Body of pancreas (tissue), 4 donors: ENCODE measurements at regions not wholly inside any gene's neighbourhood (a gene's known extent, or its start where the extent isn't known, plus 50 kb on each side); places are given as distances from the start of the nearest gene placed in this dataset.

Source experiments
- ATAC-seq: fragments of 150-250 bp; one replicate; pipeline ENCODE4 v1.9.1; 2016
- DNase-seq, 4 donors: peaks; one replicate each; pipeline ENCODE4 v3.0.0-alpha.2; 2019
- H3K27ac ChIP-seq, 4 donors: fragments of 200-600 bp; sonication (generic); 1 replicate in 3 of 4; 2 replicates in 1 of 4; pipeline versions ENCODE4 v1.5.1 to v1.6.1; 2016 to 2019; ENCODE audit warnings: mild to moderate bottlenecking in 1 of 4, mixed read lengths in 1 of 4, moderate library complexity in 1 of 4
- H3K27me3 ChIP-seq, 2 donors: fragments of 200-600 bp; sonication (generic); one replicate each; pipeline ENCODE4 v1.6.0; 2016; ENCODE audit warnings: mild to moderate bottlenecking in 1 of 2
- H3K36me3 ChIP-seq, 2 donors: fragments of 200-600 bp; sonication (generic); replicated peaks in 1 of 2; 2 replicates each; pipeline ENCODE4 v1.5.1; 2016; ENCODE audit warnings: low read depth in 2 of 2; ENCODE audit not compliant: insufficient read depth in 1 of 2
- H3K4me1 ChIP-seq: fragments of 200-600 bp; sonication (generic); one replicate; pipeline ENCODE4 v1.6.0; 2016
- H3K4me3 ChIP-seq, 2 donors: fragments of 200-600 bp; sonication (generic); 1 replicate in 1 of 2; 2 replicates in 1 of 2; pipeline ENCODE4 v1.5.1; 2016 to 2019
- H3K9me3 ChIP-seq, 3 donors: fragments of 200-600 bp; sonication (generic); 1 replicate in 2 of 3; 2 replicates in 1 of 3; pipeline ENCODE4 v1.5.1; 2016
- CTCF ChIP-seq, 7 experiments: fragments of 450-650 bp in 4 of 7; fragments of 200-600 bp in 3 of 7; sonication (generic) in 3 of 7; IDR thresholded peaks; one replicate each; pipeline ENCODE4 v1.5.1; 2016 to 2019; ENCODE audit warnings: antibody characterized with exemption in 7 of 7
- POLR2A ChIP-seq, 3 donors: fragments of 450-650 bp; IDR thresholded peaks; one replicate each; pipeline ENCODE4 v1.6.1; 2016; ENCODE audit warnings: antibody characterized with exemption in 3 of 3, mild to moderate bottlenecking in 2 of 3
- WGBS, 2 donors: methylation state at CpG; one replicate each; pipeline ENCODE4 v1.1.5; 2017; 5-methylcytosine and 5-hydroxymethylcytosine counted together
- intact Hi-C: fragments of 100-400 bp; cut with DNase I; formaldehyde crosslinking; loops from one replicate; pipeline ENCODE4 v1.15.1; 2023

- Histone ChIP-seq H3K4me1 (peaks cover 4% of the 10 kb centered on the region), H3K27me3 (no peaks in the 10 kb centered on the region), H3K4me3 (no peak overlapping the region), H3K36me3 (no peaks in the 10 kb centered on the region), H3K27ac (no peak overlapping the region), H3K9me3 (no peaks in the 10 kb centered on the region)
- DNase-seq (no peak), ATAC-seq (no peak)
- 61 to 76% methylated on average over 2 of the region's 2 CpGs for WGBS, 2 donors
- TF ChIP-seq CTCF (IDR thresholded peaks at IDR 0.05) (no peak), POLR2A (IDR thresholded peaks at IDR 0.05) (no peak)
- intact Hi-C loops: no loop called here
Observed at GRCh38 chr18:39962546-39962945, 1992.5 kb upstream of the PIK3C3 start.

GRCh38 chr18:39960550-39960949 lies 1994.5 kb upstream of the PIK3C3 start:
- ATAC-seq (no peak), DNase-seq (no peak)
- H3K4me3 ChIP-seq: no peak overlapping the region
- WGBS, 2 donors: 88 to 92% methylated on average over 1 of the region's 1 CpG
- no peaks in the 10 kb centered on the region for H3K9me3 ChIP-seq
- intact Hi-C loops: no loop called here
- H3K4me1 ChIP-seq: peaks cover 4% of the 10 kb centered on the region
- H3K27me3 ChIP-seq: no peaks in the 10 kb centered on the region
- H3K27ac ChIP-seq: no peak overlapping the region
- H3K36me3 ChIP-seq: no peaks in the 10 kb centered on the region
- TF ChIP-seq CTCF (IDR thresholded peaks at IDR 0.05) (no peak), POLR2A (IDR thresholded peaks at IDR 0.05) (no peak)

GRCh38 chr18:39959839-39960238 lies 1995.2 kb upstream of the PIK3C3 start:
- no peaks in the 10 kb centered on the region for H3K9me3 ChIP-seq
- no peak overlapping the region for H3K4me3 ChIP-seq
- intact Hi-C loops: no loop called here
- H3K27ac ChIP-seq: no peak overlapping the region
- no peaks in the 10 kb centered on the region for H3K36me3 ChIP-seq
- H3K4me1 ChIP-seq: peaks cover 4% of the 10 kb centered on the region
- no peaks in the 10 kb centered on the region for H3K27me3 ChIP-seq
- TF ChIP-seq CTCF (IDR thresholded peaks at IDR 0.05) (no peak), POLR2A (IDR thresholded peaks at IDR 0.05) (no peak)
- no peak for ATAC-seq
- WGBS, 2 donors: 70 to 72% methylated on average over 2 of the region's 2 CpGs
- DNase-seq: no peak

- Histone ChIP-seq H3K4me3 (no peak overlapping the region), H3K27me3 (no peaks in the 10 kb centered on the region)
- 77 to 82% methylated on average over 1 of the region's 1 CpG for WGBS, 2 donors
Observed at GRCh38 chr18:39958876-39959275, 1996.2 kb upstream of the PIK3C3 start.

More at GRCh38 chr18:39958876-39959275, 1996.2 kb upstream of the PIK3C3 start:
- Histone ChIP-seq H3K4me1 (peaks cover 4% of the 10 kb centered on the region), H3K27ac (no peak overlapping the region), H3K9me3 (no peaks in the 10 kb centered on the region), H3K36me3 (no peaks in the 10 kb centered on the region)
- DNase-seq (no peak), ATAC-seq (no peak)
- TF ChIP-seq CTCF (IDR thresholded peaks at IDR 0.05): no peak
- no peak for TF ChIP-seq POLR2A (IDR thresholded peaks at IDR 0.05)
- intact Hi-C loops: no loop called here
